ENCODE measurements at regions not wholly inside any gene's neighbourhood (a gene's known extent, or its start where the extent isn't known, plus 50 kb on each side); places are given as distances from the start of the nearest gene placed in this dataset.

- peaks cover 0 to 6% (median 0%) of the 10 kb centered on the region in 4 experiments for H3K27me3 ChIP-seq (replicated peaks in 1 of 4; ENCODE audit: control extremely low read depth in 1 of 4, control insufficient read depth in 3 of 4, insufficient read depth in 4 of 4, low read length in 3 of 4)
- peaks cover 19% of the 10 kb centered on the region for H3K27me3 Mint-ChIP-seq
- no peak overlapping the region for H3K27ac Mint-ChIP-seq
- no peak overlapping the region for H2AFZ ChIP-seq (ENCODE audit: insufficient read depth, low read depth, low read length, poor library complexity, severe bottlenecking)
- WGBS (ENCODE audit: insufficient coverage): 89% methylated on average over 5 of the region's 6 CpGs
- ChIA-PET POLR2A (no interaction called here), CTCF (interaction anchor here (1.4 kb wide), 2 partner anchors 30 to 324 kb away, joined by 3 to 4 read pairs; no protein-coding TSS in a partner anchor)
- H3K4me2 ChIP-seq (replicated peaks; ENCODE audit: low read depth, low read length, poor library complexity, severe bottlenecking): no peak overlapping the region
- no peak overlapping the region for H3K4me3 ChIP-seq (ENCODE audit: control extremely low read depth in 1 of 5, extremely low read depth in 1 of 5, insufficient read depth in 1 of 5, low read depth in 2 of 5, low read length in 4 of 5)
- H4K20me1 ChIP-seq (ENCODE audit: control insufficient read depth, insufficient read depth, low read length, poor library complexity, severe bottlenecking): no peaks in the 10 kb centered on the region
- no peaks in the 10 kb centered on the region for H3K4me1 ChIP-seq (ENCODE audit: control insufficient read depth in 2 of 2, insufficient read depth in 2 of 2, low read length in 2 of 2)
- H3K79me2 ChIP-seq (ENCODE audit: control insufficient read depth, insufficient read depth, low read length): no peaks in the 10 kb centered on the region
- DNase-seq: no peak
- H3K9me3 ChIP-seq (ENCODE audit: control extremely low read depth in 1 of 3, control insufficient read depth in 2 of 3, insufficient read depth in 1 of 3, low read length in 2 of 3): peaks cover 0 to 3% (median 0%) of the 10 kb centered on the region in 3 donors
- no peaks in the 10 kb centered on the region for H3K4me1 Mint-ChIP-seq
- TF ChIP-seq CTCF (IDR thresholded peaks at IDR 0.05): no peak
- TF ChIP-seq EZH2 (IDR thresholded peaks at IDR 0.05; ENCODE audit: borderline replicate concordance, insufficient read depth, low read depth, low read length, poor library complexity, severe bottlenecking): no peak
- H3K9me3 Mint-ChIP-seq (ENCODE audit: insufficient read depth): no peaks in the 10 kb centered on the region
- no peak for ATAC-seq (ENCODE audit: low read depth)
- no peak overlapping the region for H3K4me3 Mint-ChIP-seq
- H3K27ac ChIP-seq (ENCODE audit: low read length in 2 of 2): no peak overlapping the region
- H3K9ac ChIP-seq (ENCODE audit: low read length): no peak overlapping the region
- intact Hi-C loops (cut with micrococcal nuclease): no loop called here
- H3K36me3 ChIP-seq (replicated peaks in 1 of 2; ENCODE audit: control extremely low read depth in 1 of 2, control insufficient read depth in 1 of 2, extremely low read depth in 1 of 2, insufficient read depth in 2 of 2, low read length in 1 of 2): no peaks in the 10 kb centered on the region
Observed at GRCh38 chr6:44049163-44049988, 77.9 kb downstream of the MRPL14 start.

DNA sequence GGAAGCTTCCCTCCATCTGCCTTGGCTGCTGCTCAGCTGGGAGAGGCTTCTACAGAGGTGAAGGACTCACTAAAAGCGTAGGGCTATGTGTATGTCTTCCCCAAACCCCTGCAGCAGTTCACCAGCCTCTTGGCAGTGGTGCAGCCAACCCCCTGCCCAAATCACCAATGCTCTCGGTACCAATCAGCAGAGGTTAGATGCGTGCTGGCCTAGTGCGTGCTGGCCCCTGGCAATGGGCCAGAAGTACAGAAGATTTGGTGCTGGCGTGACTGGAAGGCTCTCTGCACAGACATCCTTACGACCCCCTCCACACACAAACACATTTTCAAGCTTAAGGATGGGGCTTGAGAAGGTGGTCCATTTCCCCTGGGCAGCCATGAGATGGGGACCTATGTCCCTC lies 79.0 kb downstream of the MRPL14 start:
- ChIA-PET CTCF (no interaction called here), POLR2A (no interaction called here)
- no peak overlapping the region for H3K4me3 Mint-ChIP-seq
- ATAC-seq (ENCODE audit: low read depth): no peak
- no peaks in the 10 kb centered on the region for H3K9me3 Mint-ChIP-seq (ENCODE audit: insufficient read depth)
- H3K36me3 ChIP-seq (replicated peaks in 1 of 2; ENCODE audit: control extremely low read depth in 1 of 2, control insufficient read depth in 1 of 2, extremely low read depth in 1 of 2, insufficient read depth in 2 of 2, low read length in 1 of 2): no peaks in the 10 kb centered on the region
- H2AFZ ChIP-seq (ENCODE audit: insufficient read depth, low read depth, low read length, poor library complexity, severe bottlenecking): no peak overlapping the region
- peaks cover 0 to 6% (median 0%) of the 10 kb centered on the region in 4 experiments for H3K27me3 ChIP-seq (replicated peaks in 1 of 4; ENCODE audit: control extremely low read depth in 1 of 4, control insufficient read depth in 3 of 4, insufficient read depth in 4 of 4, low read length in 3 of 4)
- no peak overlapping the region for H3K9ac ChIP-seq (ENCODE audit: low read length)
- intact Hi-C loops (cut with micrococcal nuclease): no loop called here
- H3K4me1 Mint-ChIP-seq: no peaks in the 10 kb centered on the region
- DNase-seq: no peak
- H3K9me3 ChIP-seq (ENCODE audit: control extremely low read depth in 1 of 3, control insufficient read depth in 2 of 3, insufficient read depth in 1 of 3, low read length in 2 of 3): peaks cover 0 to 3% (median 0%) of the 10 kb centered on the region in 3 donors
- H3K27ac Mint-ChIP-seq: no peak overlapping the region
- no peaks in the 10 kb centered on the region for H4K20me1 ChIP-seq (ENCODE audit: control insufficient read depth, insufficient read depth, low read length, poor library complexity, severe bottlenecking)
- 93% methylated on average over 6 of the region's 6 CpGs for WGBS (ENCODE audit: insufficient coverage)
- peaks cover 19% of the 10 kb centered on the region for H3K27me3 Mint-ChIP-seq
- H3K4me3 ChIP-seq (ENCODE audit: control extremely low read depth in 1 of 5, extremely low read depth in 1 of 5, insufficient read depth in 1 of 5, low read depth in 2 of 5, low read length in 4 of 5): no peak overlapping the region
- no peaks in the 10 kb centered on the region for H3K79me2 ChIP-seq (ENCODE audit: control insufficient read depth, insufficient read depth, low read length)
- no peak overlapping the region for H3K27ac ChIP-seq (ENCODE audit: low read length in 2 of 2)
- H3K4me1 ChIP-seq (ENCODE audit: control insufficient read depth in 2 of 2, insufficient read depth in 2 of 2, low read length in 2 of 2): no peaks in the 10 kb centered on the region
- no peak for TF ChIP-seq EZH2 (IDR thresholded peaks at IDR 0.05; ENCODE audit: borderline replicate concordance, insufficient read depth, low read depth, low read length, poor library complexity, severe bottlenecking)
- no peak for TF ChIP-seq CTCF (IDR thresholded peaks at IDR 0.05)
- no peak overlapping the region for H3K4me2 ChIP-seq (replicated peaks; ENCODE audit: low read depth, low read length, poor library complexity, severe bottlenecking)

All from B cell (primary cell).